NCI-H2227 treated with DMSO at 0.1 percent for 48 hours (cell line): ENCODE measurements at regions not wholly inside any gene's neighbourhood (a gene's known extent, or its start where the extent isn't known, plus 50 kb on each side); places are given as distances from the start of the nearest gene placed in this dataset.
"Not testable (repeated sequence)": the region's sequence is repeated elsewhere in the genome, so short reads cannot be mapped to it uniquely, and the experiment has no call there.

Experiments used
- DNase-seq: peaks from one replicate; lab custom pipeline; 2025; lab: John Stamatoyannopoulos, UW

- DNase-seq, result not testable (repeated sequence)
Measured at GRCh38 chr11:3583476-3583875, 58.3 kb downstream of the ART5 start.

- not testable (repeated sequence) for DNase-seq
Measured at GRCh38 chr11:3581389-3581725, 60.4 kb downstream of the ART5 start.

- DNase-seq, result peak; percentile 15
Measured at GRCh38 chr11:3580487-3581388, 61.1 kb downstream of the ART5 start.

GRCh38 chr11:3579600-3580459 is 62.0 kb downstream of the ART5 start:
- not testable (repeated sequence) for DNase-seq

GRCh38 chr11:3576066-3576604 is 65.7 kb downstream of the ART5 start:
- not testable (repeated sequence) for DNase-seq

- DNase-seq, result not testable (repeated sequence)
Measured at GRCh38 chr11:3572976-3573647, 68.7 kb downstream of the ART5 start.

GRCh38 chr11:3571752-3572151 is 70.0 kb downstream of the ART5 start:
- DNase-seq, result not testable (repeated sequence)

- not testable (repeated sequence) for DNase-seq
Measured at GRCh38 chr11:3565838-3566237, 76.0 kb downstream of the ART5 start.

GRCh38 chr11:3564383-3564782 is 77.4 kb downstream of the ART5 start:
- peak; percentile 4 for DNase-seq

- not testable (repeated sequence) for DNase-seq
Measured at GRCh38 chr11:3554621-3555020, 87.2 kb downstream of the ART5 start.

GRCh38 chr11:3544990-3545389 is 96.8 kb downstream of the ART5 start:
- DNase-seq, result not testable (repeated sequence)

GRCh38 chr11:3538220-3538619 is 103.6 kb downstream of the ART5 start:
- DNase-seq, result not testable (repeated sequence)

- not testable (repeated sequence) for DNase-seq
Measured at GRCh38 chr11:3537254-3537653, 104.5 kb downstream of the ART5 start.

GRCh38 chr11:3532958-3533357 is 108.8 kb downstream of the ART5 start:
- DNase-seq, result not testable (repeated sequence)

- not testable (repeated sequence) for DNase-seq
Measured at GRCh38 chr11:3531280-3531679, 110.5 kb downstream of the ART5 start.

- not testable (repeated sequence) for DNase-seq
Measured at GRCh38 chr11:3523567-3523966, 118.2 kb downstream of the ART5 start.

- DNase-seq, result not testable (repeated sequence)
Measured at GRCh38 chr11:3520905-3521304, 120.9 kb downstream of the ART5 start.

- DNase-seq, result not testable (repeated sequence)
Measured at GRCh38 chr11:3519841-3520240, 122.0 kb downstream of the ART5 start.

- DNase-seq, result not testable (repeated sequence)
Measured at GRCh38 chr11:3516934-3517567, 124.7 kb downstream of the ART5 start.

- not testable (repeated sequence) for DNase-seq
Measured at GRCh38 chr11:3516345-3516933, 125.4 kb downstream of the ART5 start.
